Right hindlimb (tissue), 1 donor: ENCODE measurements at regions not wholly inside any gene's neighbourhood (a gene's known extent, or its start where the extent isn't known, plus 50 kb on each side); places are given as distances from the start of the nearest gene placed in this dataset.

ENCODE experiments used
- DNase-seq: peaks from one replicate; pipeline ENCODE4 v3.0.0-alpha.2; 2018

DNA sequence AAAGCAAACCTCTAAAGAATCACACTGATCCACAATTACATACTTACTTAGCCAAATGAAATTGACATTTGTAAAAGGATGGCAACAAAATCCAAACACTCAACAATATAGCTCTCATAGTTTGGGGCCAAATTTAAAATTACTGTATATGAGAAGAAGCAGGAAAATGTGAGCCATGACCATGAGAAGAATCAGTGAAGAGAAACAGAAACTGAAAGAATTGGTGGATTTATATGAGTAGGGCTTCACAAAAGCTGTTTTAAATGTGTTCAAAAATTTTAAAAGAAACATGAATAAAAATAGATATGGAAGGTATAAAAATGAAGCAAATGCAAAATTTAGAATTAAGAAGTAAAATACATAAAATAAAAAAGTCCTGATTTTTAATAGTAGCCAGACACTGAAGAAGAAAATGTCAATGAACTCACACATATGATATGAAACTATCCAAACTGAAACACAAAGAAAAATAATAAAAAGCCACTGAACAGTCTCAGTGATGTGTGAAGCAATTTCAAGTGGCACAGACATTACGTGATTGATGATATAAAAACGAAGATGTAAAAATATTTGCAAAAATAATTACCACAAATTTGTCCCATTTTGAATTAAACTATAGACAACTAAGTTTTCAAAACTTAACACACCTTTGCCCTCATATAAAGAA, 87.9 kb upstream of the MDGA2 start:
- DNase-seq: no peak

DNA sequence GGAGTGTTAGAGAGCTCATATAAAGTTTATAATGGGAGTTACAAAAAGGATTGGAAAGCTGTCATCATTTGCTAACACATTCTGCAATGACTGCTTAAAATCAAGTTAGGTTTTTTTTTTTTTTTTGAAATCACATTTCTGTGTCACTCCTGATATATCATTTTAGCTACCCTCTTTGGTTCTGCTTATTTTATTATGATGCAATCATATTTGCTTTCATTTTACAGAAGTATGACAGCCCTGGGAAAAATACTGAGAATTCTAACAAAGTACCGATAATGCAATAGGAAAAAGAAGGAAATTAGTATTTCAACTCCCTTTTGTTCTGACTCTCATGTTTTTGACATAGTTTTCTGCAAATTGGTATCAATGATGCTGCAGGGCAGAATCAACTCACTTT, 71.6 kb upstream of the MDGA2 start:
- DNase-seq: no peak

DNA sequence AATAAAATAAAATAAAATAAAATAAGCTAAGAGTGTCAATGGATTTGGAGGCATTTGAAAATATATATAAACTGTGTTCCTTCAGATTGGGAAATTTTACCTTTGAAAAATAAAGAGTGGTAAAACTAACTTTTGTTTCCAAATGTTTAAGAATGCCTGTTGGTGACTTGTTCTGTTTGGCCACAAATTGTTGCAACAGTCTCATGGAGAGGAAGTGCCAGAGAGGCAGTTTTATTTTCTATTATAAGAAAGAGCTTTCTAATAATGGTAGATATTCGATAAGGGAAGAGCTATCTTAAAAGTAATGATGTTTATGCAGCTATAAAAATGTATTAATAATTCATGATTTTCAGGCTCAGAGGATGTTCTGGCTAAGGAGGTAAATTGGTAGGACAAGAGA, 68.8 kb upstream of the MDGA2 start:
- no peak for DNase-seq

DNA sequence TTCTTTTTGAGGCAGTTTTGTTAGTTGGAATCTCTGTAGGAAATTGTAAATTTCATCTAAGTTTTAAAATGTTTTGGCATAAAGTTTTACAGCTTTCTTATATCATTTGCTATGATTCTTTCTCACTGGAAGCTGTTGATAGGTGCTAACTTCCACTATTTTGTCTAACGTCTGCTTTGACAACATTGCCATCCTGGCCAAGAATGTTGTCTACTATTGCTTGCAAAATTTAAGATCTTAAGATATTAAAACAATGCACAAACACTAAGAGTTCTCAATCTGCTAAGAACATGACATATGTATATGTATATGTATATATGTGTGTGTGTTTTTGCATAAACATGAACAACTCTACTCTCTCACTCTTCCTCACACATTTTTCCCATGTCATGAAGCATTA, 64.1 kb upstream of the MDGA2 start:
- DNase-seq: no peak

DNA sequence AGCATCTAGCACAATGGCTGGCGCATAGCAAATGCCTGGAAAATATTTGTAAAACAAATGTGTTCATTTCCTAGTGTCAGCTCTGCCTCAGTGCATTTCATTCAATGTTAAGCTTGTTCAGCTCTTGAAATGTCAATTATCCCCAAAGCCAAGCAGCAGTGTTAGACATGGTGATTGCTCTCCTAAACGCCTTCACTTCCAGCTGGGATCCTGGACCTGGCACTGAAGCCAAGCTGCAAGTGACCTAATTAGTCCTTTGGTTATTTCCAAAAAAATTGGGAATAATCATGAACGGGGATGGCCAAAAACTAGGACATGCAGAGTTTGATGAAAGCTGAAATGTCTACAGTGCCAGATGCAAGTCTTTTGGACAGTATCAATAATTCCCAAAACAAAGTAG, 54.9 kb upstream of the MDGA2 start:
- no peak for DNase-seq
